Nucleus accumbens (tissue), 56 donors: ENCODE measurements at regions not wholly inside any gene's neighbourhood (a gene's known extent, or its start where the extent isn't known, plus 50 kb on each side); places are given as distances from the start of the nearest gene placed in this dataset.

ENCODE experiments used
- DNase-seq, 56 donors: peaks; one replicate each; lab custom pipeline; 2025; lab: John Stamatoyannopoulos, UW

- DNase-seq, result no peak
Observed at GRCh38 chr5:125327676-125328075, 581.2 kb upstream of the ZNF608 start.

GRCh38 chr5:125331987-125332598 is 585.7 kb upstream of the ZNF608 start:
- DNase-seq, result no peak

GRCh38 chr5:125333416-125333815 is 587.0 kb upstream of the ZNF608 start:
- no peak for DNase-seq

- DNase-seq, result no peak
Observed at GRCh38 chr5:125336401-125336800, 590.0 kb upstream of the ZNF608 start.

GRCh38 chr5:125337294-125337693 is 590.9 kb upstream of the ZNF608 start:
- no peak for DNase-seq

GRCh38 chr5:125338440-125339174 is 592.2 kb upstream of the ZNF608 start:
- no peak for DNase-seq

- DNase-seq, result no peak
Observed at GRCh38 chr5:125341436-125341835, 595.0 kb upstream of the ZNF608 start.

- no peak for DNase-seq
Observed at GRCh38 chr5:125343015-125343414, 596.6 kb upstream of the ZNF608 start.

GRCh38 chr5:125346316-125346715 is 599.9 kb upstream of the ZNF608 start:
- peak in 21 of 56 donors; percentile 0 to 36 (median 9) for DNase-seq

GRCh38 chr5:125348221-125348692 is 601.8 kb upstream of the ZNF608 start:
- DNase-seq, result peak in 30 of 56 donors; percentile 5 to 64 (median 18)

- DNase-seq, result peak in 24 of 56 donors; percentile 3 to 51 (median 18)
Observed at GRCh38 chr5:125348936-125349831, 602.7 kb upstream of the ZNF608 start.

GRCh38 chr5:125357660-125358059 is 611.2 kb upstream of the ZNF608 start:
- DNase-seq, result no peak

- no peak for DNase-seq
Observed at GRCh38 chr5:125365747-125366146, 619.3 kb upstream of the ZNF608 start.

GRCh38 chr5:125367702-125368101 is 621.3 kb upstream of the ZNF608 start:
- no peak for DNase-seq

GRCh38 chr5:125370461-125371205 is 624.2 kb upstream of the ZNF608 start:
- DNase-seq, result no peak

- peak in 28 of 56 donors; percentile 0 to 56 (median 16) for DNase-seq
Observed at GRCh38 chr5:125372694-125373631, 626.5 kb upstream of the ZNF608 start.

- no peak for DNase-seq
Observed at GRCh38 chr5:125375143-125375542, 628.7 kb upstream of the ZNF608 start.

GRCh38 chr5:125376059-125376641 is 629.7 kb upstream of the ZNF608 start:
- no peak for DNase-seq

GRCh38 chr5:125377141-125377540 is 630.7 kb upstream of the ZNF608 start:
- no peak for DNase-seq
